PFSK-1 (cell line): ENCODE measurements at regions not wholly inside any gene's neighbourhood (a gene's known extent, or its start where the extent isn't known, plus 50 kb on each side); places are given as distances from the start of the nearest gene placed in this dataset.

Source experiments
- FOXP2 ChIP-seq: optimal IDR thresholded peaks from 2 replicates; pipeline ENCODE3; 2011; ENCODE audit warnings: borderline replicate concordance, control low read depth, inconsistent platforms; ENCODE audit not compliant: insufficient read depth; ENCODE audit errors: extremely low read length, extremely low read depth
- POLR2AphosphoS5 ChIP-seq: IDR thresholded peaks from 2 replicates; pipeline ENCODE4 v1.6.1; 2012; ENCODE audit warnings: low read depth, mild to moderate bottlenecking, control low read depth, low read length, moderate library complexity
- SIN3A ChIP-seq: IDR thresholded peaks from 2 replicates; pipeline ENCODE4 v1.6.1; 2012; ENCODE audit warnings: mild to moderate bottlenecking, low read length, moderate library complexity, borderline replicate concordance; ENCODE audit not compliant: insufficient read depth
- TAF1 ChIP-seq: IDR thresholded peaks from 2 replicates; pipeline ENCODE4 v1.6.1; 2012; ENCODE audit warnings: low read length, control low read depth, borderline replicate concordance; ENCODE audit not compliant: insufficient read depth
- TF ChIP-seq, protein P1 (sequence below), 2 experiments: IDR thresholded peaks; 2 replicates each; pipeline versions ENCODE4 v1.6.1 to v1.8.0; 2011 to 2012; ENCODE audit warnings: low read depth in 2 of 2, low read length in 2 of 2, control low read depth in 1 of 2, inconsistent platforms in 1 of 2, mild to moderate bottlenecking in 1 of 2, moderate library complexity in 1 of 2; ENCODE audit not compliant: insufficient read depth in 1 of 2

DNA sequence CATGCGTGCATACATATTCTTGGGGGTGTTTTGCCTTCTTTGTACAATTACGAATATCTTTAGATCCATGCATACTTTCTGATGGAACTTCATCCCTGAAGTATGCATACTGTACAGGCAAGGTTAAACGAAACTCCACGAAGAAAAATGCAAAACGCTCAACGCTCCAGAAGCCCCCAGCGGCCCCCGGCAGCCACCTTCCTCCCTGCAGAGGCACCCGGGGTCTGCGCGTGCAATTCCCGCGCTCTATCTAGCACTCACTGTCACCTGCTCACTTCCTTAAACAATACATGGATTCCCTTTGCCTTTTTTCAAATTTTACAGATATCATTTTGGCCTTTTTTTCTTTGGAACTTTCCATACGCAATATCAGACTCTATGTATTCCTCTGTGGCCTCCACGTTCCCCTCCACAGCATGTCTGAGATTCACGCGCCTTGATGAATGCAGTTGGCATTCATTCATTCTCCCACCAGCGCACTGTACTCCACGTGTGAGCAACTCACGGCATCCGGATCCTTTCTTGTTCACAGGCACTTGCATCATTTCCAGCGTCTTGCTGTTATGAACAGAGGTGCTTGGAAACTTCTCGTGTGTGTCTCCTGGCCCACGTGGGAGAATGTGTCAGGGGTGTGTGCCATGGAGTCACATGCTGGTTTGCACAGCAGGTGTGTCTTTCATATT is 214.3 kb downstream of the CTTN start:
- TF ChIP-seq TAF1 (no peak), FOXP2 (no peak), SIN3A (no peak), POLR2AphosphoS5 (no peak)
- TF ChIP-seq, protein P1, sequence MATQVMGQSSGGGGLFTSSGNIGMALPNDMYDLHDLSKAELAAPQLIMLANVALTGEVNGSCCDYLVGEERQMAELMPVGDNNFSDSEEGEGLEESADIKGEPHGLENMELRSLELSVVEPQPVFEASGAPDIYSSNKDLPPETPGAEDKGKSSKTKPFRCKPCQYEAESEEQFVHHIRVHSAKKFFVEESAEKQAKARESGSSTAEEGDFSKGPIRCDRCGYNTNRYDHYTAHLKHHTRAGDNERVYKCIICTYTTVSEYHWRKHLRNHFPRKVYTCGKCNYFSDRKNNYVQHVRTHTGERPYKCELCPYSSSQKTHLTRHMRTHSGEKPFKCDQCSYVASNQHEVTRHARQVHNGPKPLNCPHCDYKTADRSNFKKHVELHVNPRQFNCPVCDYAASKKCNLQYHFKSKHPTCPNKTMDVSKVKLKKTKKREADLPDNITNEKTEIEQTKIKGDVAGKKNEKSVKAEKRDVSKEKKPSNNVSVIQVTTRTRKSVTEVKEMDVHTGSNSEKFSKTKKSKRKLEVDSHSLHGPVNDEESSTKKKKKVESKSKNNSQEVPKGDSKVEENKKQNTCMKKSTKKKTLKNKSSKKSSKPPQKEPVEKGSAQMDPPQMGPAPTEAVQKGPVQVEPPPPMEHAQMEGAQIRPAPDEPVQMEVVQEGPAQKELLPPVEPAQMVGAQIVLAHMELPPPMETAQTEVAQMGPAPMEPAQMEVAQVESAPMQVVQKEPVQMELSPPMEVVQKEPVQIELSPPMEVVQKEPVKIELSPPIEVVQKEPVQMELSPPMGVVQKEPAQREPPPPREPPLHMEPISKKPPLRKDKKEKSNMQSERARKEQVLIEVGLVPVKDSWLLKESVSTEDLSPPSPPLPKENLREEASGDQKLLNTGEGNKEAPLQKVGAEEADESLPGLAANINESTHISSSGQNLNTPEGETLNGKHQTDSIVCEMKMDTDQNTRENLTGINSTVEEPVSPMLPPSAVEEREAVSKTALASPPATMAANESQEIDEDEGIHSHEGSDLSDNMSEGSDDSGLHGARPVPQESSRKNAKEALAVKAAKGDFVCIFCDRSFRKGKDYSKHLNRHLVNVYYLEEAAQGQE (IDR thresholded peaks at IDR 0.05; ENCODE audit: insufficient read depth in 1 of 2, low read depth in 2 of 2, low read length in 2 of 2): no peak

GRCh38 chr11:70614034-70614681 is 215.8 kb downstream of the CTTN start:
- no peak for TF ChIP-seq SIN3A
- no peak for TF ChIP-seq FOXP2
- TF ChIP-seq, protein P1 (IDR thresholded peaks at IDR 0.05; ENCODE audit: insufficient read depth in 1 of 2, low read depth in 2 of 2, low read length in 2 of 2): no peak
- no peak for TF ChIP-seq POLR2AphosphoS5
- no peak for TF ChIP-seq TAF1

DNA sequence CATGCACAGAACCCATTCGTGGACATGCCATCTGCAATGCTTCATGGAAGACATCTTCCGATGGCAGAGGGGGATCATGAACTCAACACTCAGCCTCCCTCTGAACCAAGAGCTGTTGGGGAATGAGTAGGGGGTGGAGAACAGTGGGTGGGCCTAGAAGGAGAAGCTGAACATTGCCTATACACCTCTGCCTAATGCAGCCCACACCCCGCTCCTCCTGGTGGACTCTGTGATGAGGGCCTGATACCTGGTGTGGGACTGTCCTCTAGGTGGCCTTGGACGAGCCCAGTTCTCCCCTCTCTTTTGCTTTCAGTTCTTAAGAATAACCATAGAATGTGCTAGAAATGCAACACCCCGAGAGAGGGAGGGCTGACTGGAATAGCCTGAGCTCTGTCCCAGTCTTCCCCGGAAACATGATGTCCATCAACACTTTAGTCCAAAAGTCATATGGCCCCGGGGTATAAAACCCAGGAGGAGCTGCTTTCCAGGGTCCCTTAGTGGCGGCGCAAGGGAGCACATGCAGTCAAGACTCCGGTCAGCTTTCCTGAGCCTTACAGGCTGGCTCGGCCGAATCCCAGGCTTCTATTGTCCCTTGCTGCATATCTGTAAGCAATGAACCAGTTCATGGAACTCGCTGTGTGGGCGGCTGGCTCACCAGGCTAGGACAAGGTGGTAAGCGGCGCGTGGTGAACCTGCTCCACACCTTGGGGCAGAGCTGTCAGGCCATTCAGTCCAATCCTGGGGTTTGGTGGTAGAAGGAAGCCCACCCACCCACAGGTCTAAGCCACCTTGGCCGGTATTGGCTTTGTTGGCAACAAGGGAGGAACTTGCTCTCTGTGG is 216.9 kb downstream of the CTTN start:
- TF ChIP-seq, protein P1 (IDR thresholded peaks at IDR 0.05; ENCODE audit: insufficient read depth in 1 of 2, low read depth in 2 of 2, low read length in 2 of 2): no peak
- no peak for TF ChIP-seq TAF1
- TF ChIP-seq SIN3A: no peak
- TF ChIP-seq POLR2AphosphoS5: no peak
- TF ChIP-seq FOXP2: no peak

GRCh38 chr11:70616317-70616716 is 218.0 kb downstream of the CTTN start:
- TF ChIP-seq SIN3A (no peak), TAF1 (no peak), FOXP2 (no peak), POLR2AphosphoS5 (no peak)
- TF ChIP-seq, protein P1 (IDR thresholded peaks at IDR 0.05; ENCODE audit: insufficient read depth in 1 of 2, low read depth in 2 of 2, low read length in 2 of 2): no peak
